GM21576 (cell line): ENCODE measurements at regions not wholly inside any gene's neighbourhood (a gene's known extent, or its start where the extent isn't known, plus 50 kb on each side); places are given as distances from the start of the nearest gene placed in this dataset.
"Not testable (repeated sequence)": the region's sequence is repeated elsewhere in the genome, so short reads cannot be mapped to it uniquely, and the experiment has no call there.

ENCODE experiments used
- ATAC-seq: cut with Tn5 transposase; IDR thresholded peaks from one replicate; pipeline ENCODE4 v1.9.1; 2021; ENCODE audit warnings: mild to moderate bottlenecking, moderate library complexity; ENCODE audit not compliant: unreplicated experiment

GRCh38 chr10:78335371-78335690, 301.7 kb downstream of the RPS24 start:
- ATAC-seq, result no peak

GRCh38 chr10:78335691-78336401, 302.2 kb downstream of the RPS24 start:
- ATAC-seq, result no peak

GRCh38 chr10:78336402-78336791, 302.7 kb downstream of the RPS24 start:
- no peak for ATAC-seq

GRCh38 chr10:78337016-78337415, 303.4 kb downstream of the RPS24 start:
- ATAC-seq, result no peak

GRCh38 chr10:78337646-78338391, 304.2 kb downstream of the RPS24 start:
- no peak for ATAC-seq

- ATAC-seq, result no peak
Measured at GRCh38 chr10:78338717-78339116, 305.1 kb downstream of the RPS24 start.

- ATAC-seq, result no peak
Measured at GRCh38 chr10:78339251-78339650, 305.6 kb downstream of the RPS24 start.

- ATAC-seq, result no peak
Measured at GRCh38 chr10:78341953-78342614, 308.4 kb downstream of the RPS24 start.

- ATAC-seq, result no peak
Measured at GRCh38 chr10:78342827-78343653, 309.4 kb downstream of the RPS24 start.

GRCh38 chr10:78344257-78344656, 310.6 kb downstream of the RPS24 start:
- not testable (repeated sequence) for ATAC-seq

GRCh38 chr10:78345515-78345914, 311.9 kb downstream of the RPS24 start:
- ATAC-seq, result not testable (repeated sequence)

GRCh38 chr10:78346721-78347120, 313.1 kb downstream of the RPS24 start:
- no peak for ATAC-seq

GRCh38 chr10:78348411-78349164, 314.9 kb downstream of the RPS24 start:
- no peak for ATAC-seq

GRCh38 chr10:78349165-78349516, 315.5 kb downstream of the RPS24 start:
- ATAC-seq, result no peak

GRCh38 chr10:78349911-78350663, 316.4 kb downstream of the RPS24 start:
- ATAC-seq, result no peak

- ATAC-seq, result no peak
Measured at GRCh38 chr10:78351283-78351682, 317.6 kb downstream of the RPS24 start.

- ATAC-seq, result no peak
Measured at GRCh38 chr10:78351809-78352208, 318.1 kb downstream of the RPS24 start.

- no peak for ATAC-seq
Measured at GRCh38 chr10:78353636-78354035, 320.0 kb downstream of the RPS24 start.

- no peak for ATAC-seq
Measured at GRCh38 chr10:78354101-78354500, 320.4 kb downstream of the RPS24 start.
